Neuronal stem cell (in vitro differentiated cells): ENCODE measurements at regions not wholly inside any gene's neighbourhood (a gene's known extent, or its start where the extent isn't known, plus 50 kb on each side); places are given as distances from the start of the nearest gene placed in this dataset.

Source experiments
- DNase-seq: peaks from one replicate; pipeline ENCODE4 v3.0.0-alpha.2; 2013; ENCODE audit warnings: low spot score
- H2AFZ ChIP-seq: one replicate; pipeline ENCODE4 v1.6.1; 2013; ENCODE audit warnings: mild to moderate bottlenecking, low read length, inconsistent platforms
- H2AK5ac ChIP-seq: 2 replicates; pipeline ENCODE4 v1.6.1; 2013; ENCODE audit warnings: low read depth, mild to moderate bottlenecking, inconsistent platforms, low read length, moderate library complexity, mixed read lengths
- H2BK120ac ChIP-seq: 2 replicates; pipeline ENCODE4 v1.6.1; 2013; ENCODE audit warnings: low read depth, mild to moderate bottlenecking, inconsistent platforms, low read length, moderate library complexity, mixed read lengths
- H2BK12ac ChIP-seq: one replicate; pipeline ENCODE4 v1.6.1; 2013; ENCODE audit warnings: low read length, inconsistent platforms
- H2BK15ac ChIP-seq: 2 replicates; pipeline ENCODE4 v1.6.1; 2013; ENCODE audit warnings: mild to moderate bottlenecking, low read length, inconsistent platforms, mixed read lengths
- H2BK5ac ChIP-seq: one replicate; pipeline ENCODE4 v1.6.1; 2013; ENCODE audit warnings: inconsistent platforms, mild to moderate bottlenecking, low read length, moderate library complexity
- H3K14ac ChIP-seq: one replicate; pipeline ENCODE4 v1.6.1; 2013; ENCODE audit warnings: low read length, inconsistent platforms
- H3K18ac ChIP-seq: 2 replicates; pipeline ENCODE4 v1.6.1; 2013; ENCODE audit warnings: low read length, inconsistent platforms
- H3K23ac ChIP-seq: 2 replicates; pipeline ENCODE4 v1.6.1; 2013; ENCODE audit warnings: low read depth, mild to moderate bottlenecking, mixed read lengths, low read length, inconsistent platforms; ENCODE audit not compliant: poor library complexity
- H3K27ac ChIP-seq: replicated peaks from 3 replicates; pipeline ENCODE4 v1.5.1; 2013; ENCODE audit warnings: low read length, inconsistent platforms
- H3K27me3 ChIP-seq, 3 experiments: 2 replicates each; pipeline ENCODE4 v1.6.1; 2013; ENCODE audit warnings: low read length in 3 of 3, mild to moderate bottlenecking in 2 of 3, inconsistent platforms in 1 of 3, low read depth in 1 of 3, mixed read lengths in 1 of 3, moderate library complexity in 1 of 3; ENCODE audit not compliant: control insufficient read depth in 3 of 3, insufficient read depth in 3 of 3
- H3K36me3 ChIP-seq, 2 donors: replicated peaks in 1 of 2; 2 replicates each; pipeline ENCODE4 v1.6.1; 2013; ENCODE audit warnings: low read length in 2 of 2; ENCODE audit not compliant: control insufficient read depth in 2 of 2, insufficient read depth in 2 of 2
- H3K4ac ChIP-seq: 2 replicates; pipeline ENCODE4 v1.6.1; 2013; ENCODE audit warnings: inconsistent platforms, mild to moderate bottlenecking, low read length, moderate library complexity
- H3K4me1 ChIP-seq, 2 donors: 1 replicate in 1 of 2; 2 replicates in 1 of 2; pipeline ENCODE4 v1.6.1; 2013; ENCODE audit warnings: low read length in 2 of 2, low read depth in 1 of 2; ENCODE audit not compliant: control insufficient read depth in 2 of 2, insufficient read depth in 1 of 2
- H3K4me2 ChIP-seq: one replicate; pipeline ENCODE4 v1.6.1; 2013; ENCODE audit warnings: mild to moderate bottlenecking, low read length, inconsistent platforms; ENCODE audit not compliant: insufficient read depth, poor library complexity, severe bottlenecking
- H3K4me3 ChIP-seq, 2 donors: 2 replicates each; pipeline ENCODE4 v1.5.1; 2013; ENCODE audit warnings: low read length in 2 of 2, mild to moderate bottlenecking in 2 of 2, inconsistent platforms in 1 of 2, moderate library complexity in 1 of 2
- H3K79me1 ChIP-seq: one replicate; pipeline ENCODE4 v1.6.1; 2013; ENCODE audit warnings: low read depth, mild to moderate bottlenecking, inconsistent platforms, low read length, moderate library complexity
- H3K9ac ChIP-seq: one replicate; pipeline ENCODE4 v1.6.1; 2013; ENCODE audit warnings: mild to moderate bottlenecking, low read depth, low read length, inconsistent platforms; ENCODE audit not compliant: poor library complexity
- H3K9me3 ChIP-seq, 2 donors: replicated peaks in 1 of 2; 2 replicates each; pipeline versions ENCODE3 to v1.6.1; 2013; ENCODE audit warnings: low read length in 2 of 2, mild to moderate bottlenecking in 2 of 2, inconsistent platforms in 1 of 2, low read depth in 1 of 2, mixed read lengths in 1 of 2, moderate library complexity in 1 of 2; ENCODE audit not compliant: control insufficient read depth in 2 of 2, insufficient read depth in 1 of 2
- H4K8ac ChIP-seq: one replicate; pipeline ENCODE4 v1.6.1; 2013; ENCODE audit warnings: low read depth, mild to moderate bottlenecking, inconsistent platforms, low read length, moderate library complexity
- H4K91ac ChIP-seq: one replicate; pipeline ENCODE4 v1.6.1; 2013; ENCODE audit warnings: low read length, low read depth, mild to moderate bottlenecking, inconsistent platforms; ENCODE audit not compliant: poor library complexity
- WGBS, 2 donors: extraction: QIAGEN DNeasy Blood & Tissue Kit; methylation state at CpG; one replicate each; pipeline ENCODE4 v1.1.7; 2013; ENCODE audit warnings: missing lambda C conversion rate in 2 of 2, mixed read lengths in 1 of 2; ENCODE audit not compliant: insufficient read length in 2 of 2, insufficient replicate concordance in 1 of 2; ENCODE audit errors: extremely low coverage in 2 of 2; 5-methylcytosine and 5-hydroxymethylcytosine counted together

GRCh38 chr2:9741110-9741509 is 102.2 kb upstream of the TAF1B start:
- Histone ChIP-seq H3K79me1 (no peaks in the 10 kb centered on the region), H3K4ac (no peak overlapping the region), H3K27ac (no peak overlapping the region), H2AK5ac (no peak overlapping the region), H3K18ac (no peak overlapping the region), H4K91ac (no peak overlapping the region), H3K23ac (no peak overlapping the region), H3K4me3 (peak overlapping the region in 1 of 2 donors; percentile 38), H3K27me3 (peaks cover 0 to 6% (median 0%) of the 10 kb centered on the region in 3 experiments), H2AFZ (no peak overlapping the region), H2BK120ac (no peak overlapping the region), H2BK5ac (no peak overlapping the region), H3K14ac (no peak overlapping the region), H3K9ac (no peak overlapping the region), H3K4me2 (no peak overlapping the region), H4K8ac (no peak overlapping the region), H2BK15ac (no peak overlapping the region), H3K4me1 (peaks cover 0 to 4% of the 10 kb centered on the region in 2 donors), H3K9me3 (peaks cover 0 to 4% of the 10 kb centered on the region in 2 donors), H2BK12ac (no peak overlapping the region), H3K36me3 (no peaks in the 10 kb centered on the region)
- no peak for DNase-seq
- no CpG with 5 or more reads among the region's 6 CpGs for WGBS, 2 donors

GRCh38 chr2:9742601-9743000 is 100.7 kb upstream of the TAF1B start:
- Histone ChIP-seq H3K36me3 (no peaks in the 10 kb centered on the region), H2BK120ac (no peak overlapping the region), H2BK5ac (no peak overlapping the region), H3K4me2 (no peak overlapping the region), H2AFZ (no peak overlapping the region), H3K4me1 (peaks cover 0 to 4% of the 10 kb centered on the region in 2 donors), H3K4me3 (no peak overlapping the region), H4K8ac (no peak overlapping the region), H3K18ac (no peak overlapping the region), H2AK5ac (no peak overlapping the region), H3K23ac (no peak overlapping the region), H3K9me3 (peaks cover 0 to 2% of the 10 kb centered on the region in 2 donors), H3K14ac (no peak overlapping the region), H3K9ac (no peak overlapping the region), H3K27ac (no peak overlapping the region), H3K27me3 (peaks cover 0 to 6% (median 0%) of the 10 kb centered on the region in 3 experiments), H2BK12ac (no peak overlapping the region), H3K79me1 (no peaks in the 10 kb centered on the region), H4K91ac (no peak overlapping the region), H3K4ac (no peak overlapping the region), H2BK15ac (no peak overlapping the region)
- no peak for DNase-seq
- WGBS, 2 donors = no CpG with 5 or more reads among the region's 5 CpGs

GRCh38 chr2:9744256-9745004 is 98.8 kb upstream of the TAF1B start:
- DNase-seq = no peak
- H2BK15ac ChIP-seq = no peak overlapping the region
- peaks cover 0 to 4% of the 10 kb centered on the region in 2 donors for H3K4me1 ChIP-seq
- no peaks in the 10 kb centered on the region for H3K36me3 ChIP-seq
- H3K23ac ChIP-seq = peak overlapping the region; percentile 18
- no peak overlapping the region for H2AK5ac ChIP-seq
- no peaks in the 10 kb centered on the region for H3K79me1 ChIP-seq
- no peak overlapping the region for H3K27ac ChIP-seq
- no CpG with 5 or more reads among the region's 12 CpGs for WGBS, 2 donors
- H3K9me3 ChIP-seq = no peaks in the 10 kb centered on the region
- H3K4me2 ChIP-seq = no peak overlapping the region
- H3K4me3 ChIP-seq = no peak overlapping the region
- H4K91ac ChIP-seq = no peak overlapping the region
- peak overlapping the region; percentile 39 for H3K18ac ChIP-seq
- H3K4ac ChIP-seq = no peak overlapping the region
- H2AFZ ChIP-seq = no peak overlapping the region
- no peak overlapping the region for H3K14ac ChIP-seq
- H2BK12ac ChIP-seq = no peak overlapping the region
- H4K8ac ChIP-seq = no peak overlapping the region
- H2BK5ac ChIP-seq = no peak overlapping the region
- H3K9ac ChIP-seq = no peak overlapping the region
- no peak overlapping the region for H2BK120ac ChIP-seq
- H3K27me3 ChIP-seq = peaks cover 0 to 16% (median 0%) of the 10 kb centered on the region in 3 experiments

DNA sequence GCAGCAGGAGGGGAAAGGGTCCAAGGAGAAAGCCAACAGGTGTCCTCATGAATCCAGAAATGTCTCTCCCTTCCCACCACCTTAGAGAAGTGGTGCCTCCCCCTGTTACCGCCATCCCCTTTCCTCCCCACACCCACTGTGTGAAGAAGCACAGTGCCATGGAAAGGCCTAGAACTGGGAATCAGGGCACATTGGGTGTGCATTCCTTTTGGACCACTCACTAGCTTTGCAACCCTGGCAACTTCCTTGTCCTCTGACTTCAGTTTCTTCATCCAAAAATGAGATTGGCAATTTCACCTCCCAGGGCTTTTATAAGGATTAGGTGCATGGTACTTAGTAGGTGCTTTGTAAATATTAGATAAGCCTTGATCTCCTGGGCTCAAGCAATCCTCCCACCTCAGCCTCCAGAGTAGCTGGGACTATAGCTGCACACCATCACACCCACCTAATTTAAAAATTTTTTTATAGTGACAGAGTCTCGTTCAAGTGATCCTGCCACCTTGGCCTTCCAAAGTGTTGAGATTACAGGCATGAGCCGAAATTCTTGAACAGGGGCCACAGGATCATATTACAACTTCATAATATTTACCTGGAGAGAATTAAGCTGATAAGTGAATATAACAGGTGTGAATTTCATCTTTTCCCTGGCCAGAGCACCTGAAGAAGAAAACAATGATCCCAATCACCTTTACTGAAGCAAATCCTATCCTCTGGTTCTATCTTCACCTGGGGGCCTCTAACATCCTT is 97.9 kb upstream of the TAF1B start:
- Histone ChIP-seq H2BK5ac (no peak overlapping the region), H2AK5ac (no peak overlapping the region), H3K9me3 (no peaks in the 10 kb centered on the region), H3K23ac (no peak overlapping the region), H4K91ac (no peak overlapping the region), H3K9ac (no peak overlapping the region), H2AFZ (no peak overlapping the region), H3K18ac (no peak overlapping the region), H3K79me1 (no peaks in the 10 kb centered on the region), H3K27me3 (peaks cover 0 to 24% (median 0%) of the 10 kb centered on the region in 3 experiments), H3K14ac (no peak overlapping the region), H3K4me1 (peaks cover 0 to 4% of the 10 kb centered on the region in 2 donors), H2BK120ac (no peak overlapping the region), H2BK15ac (no peak overlapping the region), H3K27ac (no peak overlapping the region), H3K36me3 (no peaks in the 10 kb centered on the region), H4K8ac (no peak overlapping the region), H3K4ac (no peak overlapping the region), H3K4me3 (no peak overlapping the region), H3K4me2 (no peak overlapping the region), H2BK12ac (no peak overlapping the region)
- DNase-seq = no peak
- WGBS, 2 donors = no CpG with 5 or more reads among the region's 3 CpGs
